Progenitor cell of endocrine pancreas (in vitro differentiated cells): ENCODE measurements at regions not wholly inside any gene's neighbourhood (a gene's known extent, or its start where the extent isn't known, plus 50 kb on each side); places are given as distances from the start of the nearest gene placed in this dataset.

Experiments
- DNase-seq: peaks from one replicate; pipeline ENCODE4 v3.0.0; 2021; ENCODE audit warnings: low spot score; ENCODE audit not compliant: unreplicated experiment
- H3K27ac Mint-ChIP-seq: 2 replicates; pipeline ENCODE4 v1.8.0; 2021; ENCODE audit warnings: mild to moderate bottlenecking, moderate library complexity, mixed read lengths
- H3K27me3 Mint-ChIP-seq: 2 replicates; pipeline ENCODE4 v1.8.0; 2021; ENCODE audit warnings: mixed read lengths
- H3K36me3 Mint-ChIP-seq: 2 replicates; pipeline ENCODE4 v1.8.0; 2022; ENCODE audit warnings: mixed read lengths; ENCODE audit not compliant: insufficient read depth
- H3K4me1 Mint-ChIP-seq: 2 replicates; pipeline ENCODE4 v1.8.0; 2021; ENCODE audit warnings: low read depth, mixed read lengths
- H3K4me3 Mint-ChIP-seq: 2 replicates; pipeline ENCODE4 v1.8.0; 2021; ENCODE audit warnings: low read depth, mild to moderate bottlenecking, moderate library complexity, mixed read lengths
- H3K9me3 Mint-ChIP-seq: 2 replicates; pipeline ENCODE4 v1.8.0; 2021; ENCODE audit warnings: low read depth, mixed read lengths
- TF ChIP-seq, protein P1 (sequence below): fragments of 200-600 bp; sonication (generic); IDR thresholded peaks from one replicate; pipeline ENCODE4 v1.5.0; 2021; ENCODE audit warnings: antibody characterized with exemption, mild to moderate bottlenecking; ENCODE audit not compliant: unreplicated experiment

DNA sequence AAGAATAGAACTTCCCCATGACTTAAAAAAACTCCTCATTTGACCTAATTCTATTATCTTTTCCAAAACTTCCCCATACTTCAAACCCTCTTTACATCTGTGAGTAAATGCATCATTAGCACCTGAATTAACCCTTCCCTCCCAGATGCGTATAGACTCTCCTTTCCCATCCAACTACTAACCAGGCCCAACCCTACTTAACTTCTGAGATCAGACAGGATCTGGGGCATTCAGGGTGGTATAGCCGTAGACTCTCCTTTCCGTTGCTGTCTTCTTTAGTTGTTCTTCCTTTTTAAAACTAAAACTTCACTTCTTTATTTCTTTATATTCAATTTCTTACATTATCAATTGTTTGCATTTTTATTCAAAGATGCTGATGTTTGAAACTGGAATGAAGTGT, 165.2 kb downstream of the SLCO4C1 start:
- Mint-ChIP-seq H3K36me3 (no peaks in the 10 kb centered on the region), H3K9me3 (peaks cover 4% of the 10 kb centered on the region), H3K4me1 (peaks cover 7% of the 10 kb centered on the region), H3K4me3 (no peak overlapping the region), H3K27me3 (no peaks in the 10 kb centered on the region), H3K27ac (no peak overlapping the region)
- no peak for DNase-seq
- TF ChIP-seq, protein P1, sequence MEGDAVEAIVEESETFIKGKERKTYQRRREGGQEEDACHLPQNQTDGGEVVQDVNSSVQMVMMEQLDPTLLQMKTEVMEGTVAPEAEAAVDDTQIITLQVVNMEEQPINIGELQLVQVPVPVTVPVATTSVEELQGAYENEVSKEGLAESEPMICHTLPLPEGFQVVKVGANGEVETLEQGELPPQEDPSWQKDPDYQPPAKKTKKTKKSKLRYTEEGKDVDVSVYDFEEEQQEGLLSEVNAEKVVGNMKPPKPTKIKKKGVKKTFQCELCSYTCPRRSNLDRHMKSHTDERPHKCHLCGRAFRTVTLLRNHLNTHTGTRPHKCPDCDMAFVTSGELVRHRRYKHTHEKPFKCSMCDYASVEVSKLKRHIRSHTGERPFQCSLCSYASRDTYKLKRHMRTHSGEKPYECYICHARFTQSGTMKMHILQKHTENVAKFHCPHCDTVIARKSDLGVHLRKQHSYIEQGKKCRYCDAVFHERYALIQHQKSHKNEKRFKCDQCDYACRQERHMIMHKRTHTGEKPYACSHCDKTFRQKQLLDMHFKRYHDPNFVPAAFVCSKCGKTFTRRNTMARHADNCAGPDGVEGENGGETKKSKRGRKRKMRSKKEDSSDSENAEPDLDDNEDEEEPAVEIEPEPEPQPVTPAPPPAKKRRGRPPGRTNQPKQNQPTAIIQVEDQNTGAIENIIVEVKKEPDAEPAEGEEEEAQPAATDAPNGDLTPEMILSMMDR, result no peak

DNA sequence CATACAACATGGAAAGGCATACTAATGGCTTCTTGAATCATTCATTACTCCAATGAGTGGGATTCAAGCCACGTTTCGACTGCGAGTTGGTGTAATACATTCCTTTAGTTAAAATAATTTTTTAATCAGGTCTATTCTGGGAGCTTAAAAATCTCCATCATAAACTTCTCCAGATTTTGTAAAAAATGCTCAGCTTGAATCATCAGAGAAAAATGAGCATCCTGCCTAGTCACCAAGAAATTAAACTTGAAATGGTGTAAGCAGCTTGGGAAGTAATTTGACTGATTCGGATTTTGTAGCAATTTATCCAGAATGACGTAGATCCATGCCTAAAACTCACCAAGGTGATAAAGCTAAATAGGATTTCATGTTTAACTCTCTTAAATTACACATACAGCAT, 165.7 kb downstream of the SLCO4C1 start:
- TF ChIP-seq, protein P1, result no peak
- Mint-ChIP-seq H3K27me3 (no peaks in the 10 kb centered on the region), H3K36me3 (no peaks in the 10 kb centered on the region), H3K4me3 (no peak overlapping the region), H3K9me3 (peaks cover 4% of the 10 kb centered on the region), H3K4me1 (peaks cover 8% of the 10 kb centered on the region), H3K27ac (no peak overlapping the region)
- no peak for DNase-seq

DNA sequence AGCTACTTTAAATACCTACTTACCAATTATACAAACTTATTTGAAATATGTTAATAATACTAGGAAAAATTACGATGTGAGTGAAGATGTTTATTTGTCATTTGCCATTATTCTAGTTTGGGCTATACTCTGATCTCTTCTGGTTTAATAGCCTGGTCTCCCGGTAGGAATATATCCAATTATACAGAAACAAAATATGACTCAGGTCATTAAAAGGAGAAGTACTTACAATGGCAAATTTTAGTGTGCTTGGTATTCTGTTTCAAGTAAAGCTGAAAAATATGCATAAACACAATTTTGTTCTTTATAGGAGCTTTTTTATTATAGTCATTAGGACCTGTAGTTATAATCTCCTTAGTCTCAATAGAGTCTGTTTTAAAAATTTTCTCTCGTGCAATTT, 176.8 kb downstream of the SLCO4C1 start:
- TF ChIP-seq, protein P1, result no peak
- H3K27ac Mint-ChIP-seq, result no peak overlapping the region
- no peaks in the 10 kb centered on the region for H3K27me3 Mint-ChIP-seq
- H3K4me3 Mint-ChIP-seq, result no peak overlapping the region
- H3K9me3 Mint-ChIP-seq, result peaks cover 3% of the 10 kb centered on the region
- DNase-seq, result no peak
- peaks cover 18% of the 10 kb centered on the region for H3K4me1 Mint-ChIP-seq
- H3K36me3 Mint-ChIP-seq, result no peaks in the 10 kb centered on the region

DNA sequence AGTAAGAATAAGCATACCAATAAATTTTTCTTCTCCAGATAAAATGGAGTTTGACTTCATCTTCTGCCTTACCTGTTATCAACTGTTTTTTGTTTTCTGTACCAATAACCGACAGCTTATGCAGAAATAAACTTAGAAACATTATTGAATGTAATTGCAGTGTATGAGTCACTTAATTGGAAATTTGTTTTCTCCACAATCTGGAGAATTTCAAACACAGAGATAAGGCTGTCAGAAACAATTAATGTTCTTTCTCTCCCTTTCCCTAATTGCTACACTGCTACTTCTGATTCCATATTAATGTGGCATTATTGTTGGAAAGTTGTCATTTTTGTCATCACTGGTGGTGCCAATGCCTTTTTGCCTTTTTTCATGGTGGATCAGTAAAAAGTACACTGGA, 180.3 kb downstream of the SLCO4C1 start:
- DNase-seq, result no peak
- Mint-ChIP-seq H3K4me3 (no peak overlapping the region), H3K27me3 (no peaks in the 10 kb centered on the region), H3K9me3 (peaks cover 3% of the 10 kb centered on the region), H3K4me1 (peaks cover 17% of the 10 kb centered on the region), H3K27ac (no peak overlapping the region), H3K36me3 (peaks cover 1% of the 10 kb centered on the region)
- TF ChIP-seq, protein P1, result no peak

DNA sequence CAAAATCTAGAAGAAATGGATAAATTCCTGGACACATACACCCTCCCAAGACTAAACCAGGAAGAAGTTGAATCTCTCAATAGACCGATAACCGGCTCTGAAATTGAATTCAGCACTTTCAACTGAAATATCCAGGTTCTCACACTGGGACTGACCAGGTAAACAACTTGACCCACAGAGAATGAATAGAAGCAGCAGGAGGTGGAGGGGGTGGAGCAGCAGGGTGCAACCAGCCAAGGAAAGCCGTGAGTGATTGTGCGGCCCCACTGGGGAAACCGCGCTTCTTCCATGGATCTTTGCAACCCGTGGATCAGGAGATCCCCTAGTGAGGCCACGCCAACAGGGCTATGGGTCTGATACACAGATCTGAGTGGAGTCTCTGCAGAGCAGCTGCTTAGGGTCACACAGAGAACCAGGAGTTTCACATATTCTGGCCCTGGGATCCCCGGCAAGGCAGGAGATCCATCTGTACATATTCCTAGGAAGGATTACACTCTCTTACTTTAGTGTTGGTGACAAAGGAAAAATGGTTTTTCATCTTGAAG, 181.5 kb downstream of the SLCO4C1 start:
- no peak overlapping the region for H3K4me3 Mint-ChIP-seq
- TF ChIP-seq, protein P1, result no peak
- H3K4me1 Mint-ChIP-seq, result peaks cover 17% of the 10 kb centered on the region
- H3K27me3 Mint-ChIP-seq, result no peaks in the 10 kb centered on the region
- no peak overlapping the region for H3K27ac Mint-ChIP-seq
- peaks cover 1% of the 10 kb centered on the region for H3K36me3 Mint-ChIP-seq
- DNase-seq, result no peak
- peaks cover 3% of the 10 kb centered on the region for H3K9me3 Mint-ChIP-seq
